ENCODE measurements at regions not wholly inside any gene's neighbourhood (a gene's known extent, or its start where the extent isn't known, plus 50 kb on each side); places are given as distances from the start of the nearest gene placed in this dataset.

DNA sequence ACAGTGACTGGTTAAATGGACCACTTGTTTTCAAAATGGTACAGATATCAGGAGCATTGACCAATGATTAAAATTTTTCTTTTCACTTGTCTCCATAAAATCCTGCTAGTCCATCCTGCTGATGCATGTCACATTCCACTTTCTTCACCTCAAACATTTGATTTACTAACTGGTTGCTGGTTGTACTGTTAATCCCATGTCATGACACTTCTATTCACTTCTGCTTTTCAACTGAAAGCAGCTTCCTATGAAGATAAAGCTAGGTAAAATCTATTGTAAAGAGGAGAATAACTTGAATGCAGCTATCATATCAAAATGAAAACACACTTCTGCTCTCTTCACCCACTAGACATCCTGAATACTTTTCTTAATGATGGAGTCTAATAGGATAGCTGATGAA lies 149.6 kb upstream of the OTX2 start:
- TF ChIP-seq TCF7L2 (IDR thresholded peaks at IDR 0.05; ENCODE audit: low read depth, low read length) (no peak), POLR2AphosphoS5 (IDR thresholded peaks at IDR 0.05; ENCODE audit: low read depth, low read length) (no peak)
- TF ChIP-seq, protein P1, sequence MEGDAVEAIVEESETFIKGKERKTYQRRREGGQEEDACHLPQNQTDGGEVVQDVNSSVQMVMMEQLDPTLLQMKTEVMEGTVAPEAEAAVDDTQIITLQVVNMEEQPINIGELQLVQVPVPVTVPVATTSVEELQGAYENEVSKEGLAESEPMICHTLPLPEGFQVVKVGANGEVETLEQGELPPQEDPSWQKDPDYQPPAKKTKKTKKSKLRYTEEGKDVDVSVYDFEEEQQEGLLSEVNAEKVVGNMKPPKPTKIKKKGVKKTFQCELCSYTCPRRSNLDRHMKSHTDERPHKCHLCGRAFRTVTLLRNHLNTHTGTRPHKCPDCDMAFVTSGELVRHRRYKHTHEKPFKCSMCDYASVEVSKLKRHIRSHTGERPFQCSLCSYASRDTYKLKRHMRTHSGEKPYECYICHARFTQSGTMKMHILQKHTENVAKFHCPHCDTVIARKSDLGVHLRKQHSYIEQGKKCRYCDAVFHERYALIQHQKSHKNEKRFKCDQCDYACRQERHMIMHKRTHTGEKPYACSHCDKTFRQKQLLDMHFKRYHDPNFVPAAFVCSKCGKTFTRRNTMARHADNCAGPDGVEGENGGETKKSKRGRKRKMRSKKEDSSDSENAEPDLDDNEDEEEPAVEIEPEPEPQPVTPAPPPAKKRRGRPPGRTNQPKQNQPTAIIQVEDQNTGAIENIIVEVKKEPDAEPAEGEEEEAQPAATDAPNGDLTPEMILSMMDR (IDR thresholded peaks at IDR 0.05) = no peak
